Transverse colon (tissue), 4 donors: ENCODE measurements at regions not wholly inside any gene's neighbourhood (a gene's known extent, or its start where the extent isn't known, plus 50 kb on each side); places are given as distances from the start of the nearest gene placed in this dataset.
A peak's percentile ranks its signal among the peaks of the same experiment; 100 is the strongest.

Experiments
- DNase-seq: peaks from one replicate; pipeline ENCODE4 v3.0.0-alpha.2; 2019
- H3K27ac ChIP-seq, 4 donors: fragments of 200-600 bp; sonication (generic); 2 replicates each; pipeline ENCODE4 v1.5.1; 2016 to 2018; ENCODE audit warnings: inconsistent platforms in 4 of 4
- H3K27me3 ChIP-seq: fragments of 200-600 bp; sonication (generic); 2 replicates; pipeline ENCODE4 v1.5.1; 2017; ENCODE audit warnings: inconsistent platforms
- H3K36me3 ChIP-seq, 4 donors: fragments of 200-600 bp; sonication (generic); 2 replicates each; pipeline ENCODE4 v1.5.1; 2017 to 2019; ENCODE audit warnings: inconsistent platforms in 4 of 4
- H3K4me1 ChIP-seq, 4 donors: fragments of 200-600 bp; sonication (generic); 2 replicates each; pipeline ENCODE4 v1.5.1; 2017 to 2020; ENCODE audit warnings: inconsistent platforms in 4 of 4
- H3K4me3 ChIP-seq, 4 donors: fragments of 200-600 bp; sonication (generic); 1 replicate in 1 of 4; 2 replicates in 3 of 4; pipeline versions ENCODE4 v1.5.1 to v1.6.1; 2017 to 2019; ENCODE audit warnings: inconsistent platforms in 4 of 4
- H3K9me3 ChIP-seq, 2 donors: fragments of 200-600 bp; sonication (generic); 2 replicates each; pipeline ENCODE4 v1.5.1; 2017 to 2019; ENCODE audit warnings: inconsistent platforms in 2 of 2
- CTCF ChIP-seq, 5 experiments: fragments of 200-600 bp in 3 of 5; fragments of 450-650 bp in 2 of 5; sonication (generic) in 3 of 5; IDR thresholded peaks; 1 replicate in 2 of 5; 2 replicates in 3 of 5; pipeline ENCODE4 v1.5.1; 2016 to 2017; ENCODE audit warnings: antibody characterized with exemption in 5 of 5, inconsistent platforms in 3 of 5, mild to moderate bottlenecking in 2 of 5, moderate library complexity in 1 of 5
- EP300 ChIP-seq: sonication (generic); formaldehyde crosslinking; IDR thresholded peaks from one replicate; pipeline ENCODE4 v1.6.1; 2017; ENCODE audit warnings: antibody characterized with exemption, low read depth
- POLR2A ChIP-seq: fragments of 450-650 bp; IDR thresholded peaks from one replicate; pipeline ENCODE4 v1.6.1; 2016; ENCODE audit warnings: antibody characterized with exemption, mild to moderate bottlenecking, moderate library complexity
- POLR2AphosphoS5 ChIP-seq, 3 donors: sonication (generic); formaldehyde crosslinking; IDR thresholded peaks; one replicate each; pipeline ENCODE4 v1.6.1; 2016; ENCODE audit warnings: antibody characterized with exemption in 3 of 3
- WGBS, 2 donors: methylation state at CpG; one replicate each; pipeline ENCODE4 v1.1.5; 2018; ENCODE audit warnings: low coverage in 1 of 2; 5-methylcytosine and 5-hydroxymethylcytosine counted together
- in situ Hi-C, 4 donors: fragments of 200-750 bp; cut with MboI; loops; one replicate each; pipeline versions ENCODE4 v1.15.0 to v1.15.1; 2017; ENCODE audit warnings: low sequenced_read_pairs in 3 of 4, low pct_ligation_motif_present in 1 of 4, low pct_unique_long_range_greater_than_20kb in 1 of 4
- intact Hi-C: fragments of 100-400 bp; cut with DNase I; formaldehyde crosslinking; loops from one replicate; pipeline ENCODE4 v1.15.1; 2023; ENCODE audit warnings: low total_unique reads

GRCh38 chr4:128582427-128582870 lies 227.1 kb upstream of the JADE1 start:
- no peaks in the 10 kb centered on the region for H3K36me3 ChIP-seq
- TF ChIP-seq EP300 (no peak), CTCF (IDR thresholded peaks at IDR 0.05) (no peak), POLR2AphosphoS5 (IDR thresholded peaks at IDR 0.05) (no peak), POLR2A (no peak)
- intact Hi-C loops (no loop called here), in situ Hi-C loops (loop anchor here in 1 of 4 donors (25.0 kb wide), 1 partner anchor 230 kb away; the partner anchor contains the start of gene JADE1)
- no peak for DNase-seq
- no peak overlapping the region for H3K27ac ChIP-seq
- no peak overlapping the region for H3K4me3 ChIP-seq
- 100% methylated on average over 1 of the region's 1 CpG for WGBS, 2 donors
- no peaks in the 10 kb centered on the region for H3K9me3 ChIP-seq
- H3K27me3 ChIP-seq: no peaks in the 10 kb centered on the region
- H3K4me1 ChIP-seq: no peaks in the 10 kb centered on the region

GRCh38 chr4:128579154-128579853 lies 230.2 kb upstream of the JADE1 start:
- Histone ChIP-seq H3K4me3 (no peak overlapping the region), H3K36me3 (no peaks in the 10 kb centered on the region), H3K4me1 (peaks cover 0 to 5% (median 0%) of the 10 kb centered on the region in 4 donors), H3K27ac (no peak overlapping the region), H3K9me3 (no peaks in the 10 kb centered on the region), H3K27me3 (no peaks in the 10 kb centered on the region)
- intact Hi-C loops: no loop called here
- DNase-seq: no peak
- 66 to 70% methylated on average over 5 of the region's 5 CpGs for WGBS, 2 donors
- TF ChIP-seq CTCF (IDR thresholded peaks at IDR 0.05): no peak
- no peak for TF ChIP-seq POLR2AphosphoS5 (IDR thresholded peaks at IDR 0.05)
- no peak for TF ChIP-seq POLR2A
- TF ChIP-seq EP300: no peak
- in situ Hi-C loops: loop anchor here in 2 of 4 donors (10.0 to 25.0 kb wide), 2 partner anchors 225 to 233 kb away; partner anchors contain the start of gene JADE1 (in 2 of the 2)

GRCh38 chr4:128574706-128575105 lies 234.8 kb upstream of the JADE1 start:
- Histone ChIP-seq H3K36me3 (no peaks in the 10 kb centered on the region), H3K4me1 (peaks cover 0 to 29% (median 10%) of the 10 kb centered on the region in 4 donors), H3K4me3 (no peak overlapping the region), H3K27me3 (no peaks in the 10 kb centered on the region), H3K27ac (no peak overlapping the region), H3K9me3 (no peaks in the 10 kb centered on the region)
- TF ChIP-seq EP300 (no peak), CTCF (IDR thresholded peaks at IDR 0.05) (peak; percentile 57 to 65 (median 64)), POLR2AphosphoS5 (IDR thresholded peaks at IDR 0.05) (no peak)
- intact Hi-C loops: loop anchor here (5.0 kb wide), 1 partner anchor 288 kb away; no protein-coding TSS in a partner anchor
- in situ Hi-C loops: loop anchor here (10.0 to 25.0 kb wide), 6 partner anchors 112 to 513 kb away; partner anchors contain the start of genes JADE1 (in 2 of the 4), PGRMC2 (in 2 of the 4), C4orf33 (in 1 of the 4) and SCLT1 (in 1 of the 4)
- peak; percentile 84 for DNase-seq
- 37 to 42% methylated on average over 2 to 3 of the region's 3 CpGs for WGBS, 2 donors

- no peak for DNase-seq
- Histone ChIP-seq H3K27me3 (no peaks in the 10 kb centered on the region), H3K27ac (peak overlapping the region in 1 of 4 donors; percentile 14), H3K36me3 (no peaks in the 10 kb centered on the region), H3K4me3 (no peak overlapping the region), H3K4me1 (peaks cover 0 to 29% (median 12%) of the 10 kb centered on the region in 4 donors), H3K9me3 (no peaks in the 10 kb centered on the region)
- TF ChIP-seq EP300 (no peak), CTCF (IDR thresholded peaks at IDR 0.05) (no peak), POLR2AphosphoS5 (IDR thresholded peaks at IDR 0.05) (no peak), POLR2A (no peak)
- intact Hi-C loops (loop anchor here (5.0 kb wide), 1 partner anchor 288 kb away; no protein-coding TSS in a partner anchor), in situ Hi-C loops (loop anchor here in 3 of 4 donors (10.0 to 25.0 kb wide), 5 partner anchors 112 to 513 kb away; partner anchors contain the start of genes PGRMC2 (in 2 of the 3), C4orf33 (in 1 of the 3), JADE1 (in 1 of the 3) and SCLT1 (in 1 of the 3))
- WGBS, 2 donors: 72 to 73% methylated on average over 1 to 4 of the region's 4 CpGs
Measured at GRCh38 chr4:128573781-128574508, 235.6 kb upstream of the JADE1 start.
